SK-N-SH (cell line): ENCODE measurements at regions not wholly inside any gene's neighbourhood (a gene's known extent, or its start where the extent isn't known, plus 50 kb on each side); places are given as distances from the start of the nearest gene placed in this dataset.

ENCODE experiments used
- CTCF ChIP-seq: fragments of 200-600 bp; sonication (generic); IDR thresholded peaks from 2 replicates; pipeline ENCODE4 v1.6.1; 2017; ENCODE audit warnings: antibody characterized with exemption, mild to moderate bottlenecking, moderate library complexity
- EZH2phosphoT487 ChIP-seq: fragments of 200-600 bp; sonication (generic); IDR thresholded peaks from 2 replicates; pipeline ENCODE4 v1.6.1; 2017; ENCODE audit warnings: low read depth, mixed run types, mild to moderate bottlenecking, antibody characterized with exemption, moderate library complexity, borderline replicate concordance
- MAX ChIP-seq: IDR thresholded peaks from 2 replicates; pipeline ENCODE4 v1.4.0; 2012; ENCODE audit warnings: low read depth
- NRF1 ChIP-seq: IDR thresholded peaks from 2 replicates; pipeline ENCODE4 v1.6.1; 2012; ENCODE audit warnings: low read depth, mild to moderate bottlenecking, low read length
- POLR2AphosphoS5 ChIP-seq: IDR thresholded peaks from 2 replicates; pipeline ENCODE4 v1.6.1; 2012; ENCODE audit warnings: low read depth, low read length
- RAD21 ChIP-seq: IDR thresholded peaks from 2 replicates; pipeline ENCODE4 v1.6.1; 2012; ENCODE audit warnings: mild to moderate bottlenecking, low read length
- REST ChIP-seq: IDR thresholded peaks from 2 replicates; pipeline ENCODE4 v1.6.1; 2012; ENCODE audit warnings: mild to moderate bottlenecking, low read depth, low read length, moderate library complexity
- SIN3A ChIP-seq: IDR thresholded peaks from 2 replicates; pipeline ENCODE4 v1.6.1; 2012; ENCODE audit warnings: low read depth, mild to moderate bottlenecking, low read length, moderate library complexity, borderline replicate concordance
- USF1 ChIP-seq: IDR thresholded peaks from 2 replicates; pipeline ENCODE4 v1.4.0; 2012; ENCODE audit warnings: low read depth, borderline replicate concordance
- YY1 ChIP-seq: IDR thresholded peaks from 2 replicates; pipeline ENCODE4 v1.4.0; 2012; ENCODE audit warnings: low read depth, mild to moderate bottlenecking

GRCh38 chr12:17084831-17085230 is 478.9 kb upstream of the LMO3 start:
- TF ChIP-seq CTCF (no peak), MAX (no peak), NRF1 (no peak), RAD21 (no peak), POLR2AphosphoS5 (no peak), SIN3A (no peak), EZH2phosphoT487 (no peak), YY1 (no peak), USF1 (no peak), REST (no peak)
